ENCODE measurements at regions not wholly inside any gene's neighbourhood (a gene's known extent, or its start where the extent isn't known, plus 50 kb on each side); places are given as distances from the start of the nearest gene placed in this dataset.
"Not testable (repeated sequence)": the region's sequence is repeated elsewhere in the genome, so short reads cannot be mapped to it uniquely, and the experiment has no call there.

DNA sequence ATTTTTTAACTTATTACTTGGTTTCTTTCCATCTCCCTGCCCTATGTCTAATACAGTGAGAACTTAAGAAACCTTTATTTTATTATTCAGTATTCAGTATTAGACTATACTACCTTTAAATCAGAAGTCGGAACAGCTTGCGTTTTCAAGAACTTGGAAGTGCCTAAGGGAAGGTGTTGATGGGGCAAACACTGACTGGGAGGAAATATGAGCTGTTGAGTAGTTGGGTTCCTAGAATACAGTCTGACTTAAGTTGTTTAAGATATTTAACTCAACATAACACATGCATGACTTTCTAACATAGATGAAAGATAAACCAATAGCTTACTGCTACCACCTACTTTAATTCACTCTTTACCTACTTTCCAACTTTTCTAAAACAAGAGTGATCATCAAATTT is 1048.1 kb downstream of the ROBO2 start:
- no peak for DNase-seq

- DNase-seq = no peak
Observed at GRCh38 chr3:78090382-78090781, 1050.5 kb downstream of the ROBO2 start.

- DNase-seq = no peak
Observed at GRCh38 chr3:78091478-78092119, 1051.7 kb downstream of the ROBO2 start.

DNA sequence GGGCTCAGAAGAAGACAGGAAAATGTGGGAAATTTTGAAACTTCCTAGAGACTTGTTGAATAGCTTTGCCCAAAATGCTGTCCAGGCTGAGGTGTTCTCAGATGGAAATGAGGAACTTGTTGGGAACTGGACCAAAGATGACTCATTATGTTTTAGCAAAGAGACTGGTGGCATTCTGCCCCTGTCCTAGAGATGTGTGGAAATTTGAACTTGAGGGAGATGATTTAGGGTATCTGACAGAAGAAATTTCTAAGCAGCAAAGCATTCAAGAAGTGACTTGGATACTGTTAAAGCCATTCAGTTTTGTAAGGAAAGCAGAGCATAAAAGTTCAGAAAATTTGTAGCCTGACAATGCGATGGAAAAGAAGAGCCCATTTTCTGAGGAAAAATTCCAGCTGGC is 1052.7 kb downstream of the ROBO2 start:
- DNase-seq = not testable (repeated sequence)

DNA sequence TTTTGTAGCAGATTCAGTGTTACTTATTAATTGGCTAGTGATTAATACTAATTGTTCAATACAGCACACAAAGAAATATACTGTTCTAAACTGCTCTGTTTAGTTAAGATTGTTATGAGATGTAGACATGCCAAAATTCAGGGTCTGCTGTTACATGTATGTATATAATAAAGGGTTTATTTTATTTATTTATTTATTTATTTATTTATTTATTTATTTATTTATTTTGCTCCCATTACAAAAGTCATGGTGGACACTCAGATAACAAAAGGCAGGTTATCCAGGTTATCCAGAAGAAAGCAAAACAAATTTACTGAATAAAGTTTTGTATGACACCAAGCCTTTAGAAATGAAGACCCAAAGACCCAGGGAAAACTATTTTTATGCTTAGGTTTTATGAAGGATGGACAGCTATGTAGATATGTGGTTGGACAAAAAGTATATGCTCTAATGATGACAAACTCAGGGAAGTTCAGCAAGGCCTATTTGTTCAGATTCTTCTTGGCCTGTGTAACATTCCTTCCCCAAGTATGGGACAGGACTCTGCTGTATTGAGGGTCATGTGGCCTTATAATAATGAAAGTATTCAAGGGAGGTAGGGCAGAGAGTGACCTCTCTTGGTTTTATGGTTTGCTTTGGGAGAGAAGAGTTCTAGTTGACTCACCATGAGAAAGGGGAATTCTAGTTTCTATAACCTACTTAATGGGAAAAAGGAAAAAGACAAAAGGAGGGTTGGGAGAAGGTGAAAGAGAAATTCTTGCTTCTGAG is 1056.8 kb downstream of the ROBO2 start:
- DNase-seq = no peak

DNA sequence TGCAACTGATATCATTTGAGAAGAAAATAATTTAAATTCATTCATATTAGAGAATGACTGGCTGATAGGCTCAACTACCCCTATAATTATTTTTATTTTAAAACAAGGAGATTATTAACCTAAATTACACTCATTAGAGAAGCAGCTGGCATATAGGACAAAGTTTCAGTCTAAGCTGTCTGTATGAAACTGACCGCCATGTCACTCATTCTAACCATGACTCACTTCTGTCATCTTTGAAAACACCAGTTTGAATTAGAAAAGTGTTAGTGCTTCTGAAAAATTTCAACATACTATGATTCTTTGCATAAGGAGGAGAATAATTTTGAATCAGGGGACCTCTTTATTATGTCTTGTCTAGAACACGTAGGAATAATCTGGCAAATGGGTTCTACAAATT is 1058.5 kb downstream of the ROBO2 start:
- DNase-seq = no peak

DNA sequence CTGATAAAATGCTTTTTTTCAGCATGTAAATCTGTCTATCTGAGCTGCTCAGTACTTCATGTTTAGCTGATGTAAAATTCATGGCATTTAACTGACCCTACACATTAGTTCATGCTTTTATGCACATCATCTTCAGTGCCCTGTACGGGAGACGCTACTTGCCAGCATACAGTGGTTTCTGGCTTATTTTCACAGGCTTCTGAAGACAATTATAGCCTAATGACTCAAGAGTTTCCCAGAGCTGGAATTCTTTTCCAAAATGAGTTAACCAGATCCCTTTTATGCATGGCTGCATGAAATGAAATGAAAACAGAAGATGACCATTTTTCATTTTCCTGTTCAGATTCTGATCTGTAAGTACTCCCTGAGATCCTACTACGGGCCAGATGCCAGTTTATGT is 1061.5 kb downstream of the ROBO2 start:
- DNase-seq = peak; percentile 63

GRCh38 chr3:78108269-78108961 is 1068.5 kb downstream of the ROBO2 start:
- not testable (repeated sequence) for DNase-seq

DNA sequence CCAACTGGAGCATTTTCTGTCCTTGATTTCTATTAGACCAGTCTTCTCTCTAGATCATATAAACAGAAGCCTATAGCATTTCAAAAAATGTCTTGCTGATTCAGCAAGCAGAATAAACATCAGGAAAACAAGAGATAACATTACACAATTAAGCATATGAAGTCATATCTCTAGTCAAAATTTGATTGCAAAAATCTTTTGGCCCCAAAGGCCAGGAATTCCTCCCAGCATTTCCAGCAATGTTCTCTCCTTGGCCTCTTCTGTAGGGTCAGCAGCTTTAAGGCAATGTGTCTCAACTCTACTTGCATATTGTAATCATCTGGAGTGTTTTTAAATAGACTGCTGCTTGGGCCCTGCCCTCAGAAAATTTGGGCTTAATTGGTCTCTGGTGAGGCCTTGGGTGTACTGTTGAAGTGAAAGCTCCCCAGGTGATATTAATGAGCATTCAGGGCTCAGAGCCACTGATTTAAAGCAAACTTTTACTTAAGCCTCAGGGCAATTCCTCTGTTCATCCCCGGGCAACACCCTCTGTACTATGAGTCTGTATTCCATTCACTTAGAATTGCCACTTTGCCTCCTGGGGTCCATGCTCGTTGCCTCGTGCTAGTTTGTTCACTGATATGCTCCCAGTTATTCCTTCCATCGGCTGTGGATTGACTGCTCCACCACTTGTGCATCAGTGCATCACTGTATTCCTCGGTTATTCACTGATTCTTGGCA is 1072.6 kb downstream of the ROBO2 start:
- no peak for DNase-seq

DNA sequence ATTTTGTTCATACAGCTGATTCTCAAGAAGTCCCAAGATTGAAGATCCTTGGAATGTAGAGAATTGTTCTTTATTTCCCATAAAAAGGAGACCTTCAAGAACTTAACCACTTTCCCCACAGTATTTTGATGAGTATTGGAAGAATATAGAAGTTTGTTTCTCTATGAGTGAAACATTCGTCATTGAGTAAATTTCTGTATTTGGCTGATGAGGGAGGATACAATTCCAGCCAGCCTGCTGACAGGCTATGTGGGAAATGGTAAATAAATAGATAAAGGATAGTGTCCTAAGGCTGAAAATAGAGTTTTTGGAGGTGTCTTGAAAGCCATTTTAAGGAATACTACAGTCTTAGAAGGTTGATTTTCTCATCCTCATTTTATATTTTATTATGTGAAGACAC is 1076.1 kb downstream of the ROBO2 start:
- DNase-seq = no peak

DNA sequence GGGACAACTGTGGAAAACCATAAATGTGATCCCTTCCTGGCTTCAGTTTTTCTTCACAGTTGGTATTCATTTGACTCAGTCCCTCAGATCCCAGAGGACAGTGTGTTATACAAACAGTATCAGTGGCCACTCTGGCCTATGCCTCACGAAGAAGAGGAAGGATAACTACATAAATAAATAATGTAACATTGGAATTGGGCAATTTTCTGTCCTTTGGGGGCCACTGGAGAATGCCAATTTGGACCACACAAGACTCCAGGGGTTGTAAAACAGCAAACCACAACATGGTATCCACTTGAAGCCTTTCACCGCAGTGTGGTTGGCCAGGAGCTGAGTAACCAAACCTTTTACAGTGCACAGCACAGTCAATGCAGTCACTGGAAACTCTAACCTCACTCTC is 1077.0 kb downstream of the ROBO2 start:
- DNase-seq = no peak

GRCh38 chr3:78123058-78123457 is 1083.2 kb downstream of the ROBO2 start:
- no peak for DNase-seq

GRCh38 chr3:78129707-78130106 is 1089.8 kb downstream of the ROBO2 start:
- no peak for DNase-seq

GRCh38 chr3:78130741-78131290 is 1090.9 kb downstream of the ROBO2 start:
- DNase-seq = no peak

DNA sequence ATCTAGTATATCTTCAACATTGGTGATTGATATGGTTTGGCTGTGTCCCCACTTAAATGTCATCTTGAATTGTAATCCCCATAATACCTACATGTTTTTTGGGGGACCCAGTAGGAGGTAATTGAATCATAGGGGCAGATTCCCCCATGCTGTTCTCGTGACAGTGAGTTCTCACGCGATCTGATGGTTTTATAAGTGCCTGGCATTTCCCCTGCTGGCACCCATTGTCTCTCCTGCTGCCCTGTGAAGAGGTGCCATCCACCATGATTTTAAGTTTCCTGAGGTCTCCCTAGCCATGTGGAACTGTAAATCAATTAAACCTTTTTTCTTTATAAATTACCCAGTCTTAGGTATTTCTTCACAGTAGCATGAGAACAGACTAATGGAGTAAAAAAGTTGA is 1094.6 kb downstream of the ROBO2 start:
- no peak for DNase-seq

GRCh38 chr3:78139166-78139565 is 1099.3 kb downstream of the ROBO2 start:
- DNase-seq = no peak

DNA sequence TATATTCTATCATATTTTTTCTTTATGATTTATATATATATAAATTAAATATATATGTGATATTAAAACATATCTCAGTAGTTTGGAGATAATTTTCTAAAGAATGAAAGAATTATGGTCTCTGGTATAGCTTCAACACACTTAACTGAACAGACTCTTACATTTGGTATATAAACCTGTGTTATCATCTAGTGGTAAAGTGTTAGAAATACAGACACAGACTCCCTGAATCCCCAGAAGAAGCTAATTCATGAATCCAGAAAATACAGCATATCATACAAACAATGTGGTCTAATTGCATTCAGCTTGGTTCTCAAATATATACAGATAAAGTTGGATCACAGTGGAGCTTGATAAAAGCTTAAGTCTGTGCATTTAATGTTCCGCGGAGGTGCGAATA is 1100.4 kb downstream of the ROBO2 start:
- DNase-seq = no peak

DNA sequence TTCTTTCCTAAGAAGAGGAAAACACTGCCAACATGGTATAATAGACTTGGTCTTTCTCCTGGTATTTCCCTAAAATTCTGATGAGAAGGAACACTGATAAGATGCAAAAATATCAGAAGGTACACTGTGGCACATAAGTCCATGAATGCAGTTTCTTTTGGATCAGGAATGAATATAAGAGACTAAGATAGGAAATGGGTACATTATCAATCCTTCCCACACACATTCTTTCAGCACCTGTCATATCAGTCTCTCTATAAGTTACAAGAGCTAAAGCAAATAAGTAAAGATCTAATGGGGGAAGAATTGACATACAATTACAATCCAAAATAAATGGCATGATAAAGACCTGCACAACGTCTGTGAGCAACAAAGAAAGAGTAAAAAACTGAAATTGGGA is 1101.0 kb downstream of the ROBO2 start:
- no peak for DNase-seq

DNA sequence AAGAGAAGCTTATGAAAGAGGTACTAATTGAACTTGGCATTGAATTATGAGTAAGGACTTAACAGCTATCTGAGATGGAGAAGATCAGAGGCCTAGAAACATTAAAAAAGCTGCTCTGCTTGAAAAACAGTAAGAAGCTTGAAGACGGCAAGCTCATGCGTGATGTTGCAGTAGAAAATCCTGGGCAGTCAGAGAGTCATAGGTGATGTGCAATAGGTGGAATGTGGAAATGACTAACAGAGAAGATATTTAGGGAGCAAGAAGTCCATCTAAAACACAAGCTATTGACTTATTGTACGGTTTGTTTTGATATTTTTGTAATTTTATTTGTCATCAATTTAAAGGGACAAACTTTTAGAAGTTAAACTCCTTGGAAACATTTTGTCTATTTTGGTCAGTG is 1101.4 kb downstream of the ROBO2 start:
- DNase-seq = no peak

DNA sequence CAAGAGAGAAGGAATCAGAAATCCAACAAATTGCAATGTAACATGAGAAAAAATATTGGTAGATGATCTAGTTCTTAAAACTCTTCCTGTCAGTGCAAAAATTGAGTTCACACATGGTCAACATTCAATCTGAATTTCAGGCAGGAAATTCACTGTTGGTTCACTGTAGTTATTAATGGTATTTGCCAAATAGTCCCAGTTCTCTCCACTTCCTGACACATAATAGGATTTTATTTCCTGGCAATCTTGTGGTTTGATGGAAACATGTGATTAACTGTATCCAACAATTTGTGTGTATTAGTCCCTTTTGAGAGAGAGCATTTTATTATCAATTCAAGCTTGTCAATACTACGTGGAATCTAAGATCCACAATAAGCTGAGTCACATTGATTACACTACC is 1103.1 kb downstream of the ROBO2 start:
- DNase-seq = no peak

GRCh38 chr3:78148986-78149717 is 1109.3 kb downstream of the ROBO2 start:
- DNase-seq = no peak

GRCh38 chr3:78153973-78154372 is 1114.1 kb downstream of the ROBO2 start:
- DNase-seq = no peak
